GM12865 (cell line): ENCODE measurements at regions not wholly inside any gene's neighbourhood (a gene's known extent, or its start where the extent isn't known, plus 50 kb on each side); places are given as distances from the start of the nearest gene placed in this dataset.

ENCODE experiments used
- DNase-seq: peaks from one replicate; pipeline ENCODE4 v3.0.0; 2010; ENCODE audit warnings: low read depth
- H3K4me3 ChIP-seq: 2 replicates; pipeline ENCODE4 v1.5.1; 2011; ENCODE audit warnings: mild to moderate bottlenecking, low read depth, low read length, control low read depth
- TF ChIP-seq, protein P1 (sequence below): IDR thresholded peaks from 2 replicates; pipeline ENCODE4 v1.5.1; 2011; ENCODE audit warnings: low read length, control low read depth, low read depth, inconsistent platforms; ENCODE audit not compliant: insufficient read depth; ENCODE audit errors: missing control alignments

DNA sequence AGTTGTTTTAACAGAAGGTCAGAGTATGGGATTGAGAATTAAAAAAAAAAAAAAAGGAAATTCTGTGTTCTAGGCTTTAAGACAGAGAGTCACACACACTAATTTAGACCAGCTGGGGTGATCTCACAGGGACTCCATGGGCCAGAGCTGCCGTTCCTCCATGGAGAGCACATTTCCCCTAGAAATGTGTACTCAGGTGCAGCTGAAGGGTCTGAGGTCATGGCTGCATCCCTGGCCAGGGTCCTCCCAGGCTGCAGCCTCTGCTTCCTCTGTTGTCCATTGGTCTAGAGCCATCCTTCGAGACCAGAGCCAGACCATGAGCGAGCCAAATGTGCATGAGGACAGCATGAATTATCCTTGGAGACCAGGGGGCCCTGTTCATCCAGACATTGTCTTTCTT lies 190.1 kb upstream of the TNP1 start:
- TF ChIP-seq, protein P1, sequence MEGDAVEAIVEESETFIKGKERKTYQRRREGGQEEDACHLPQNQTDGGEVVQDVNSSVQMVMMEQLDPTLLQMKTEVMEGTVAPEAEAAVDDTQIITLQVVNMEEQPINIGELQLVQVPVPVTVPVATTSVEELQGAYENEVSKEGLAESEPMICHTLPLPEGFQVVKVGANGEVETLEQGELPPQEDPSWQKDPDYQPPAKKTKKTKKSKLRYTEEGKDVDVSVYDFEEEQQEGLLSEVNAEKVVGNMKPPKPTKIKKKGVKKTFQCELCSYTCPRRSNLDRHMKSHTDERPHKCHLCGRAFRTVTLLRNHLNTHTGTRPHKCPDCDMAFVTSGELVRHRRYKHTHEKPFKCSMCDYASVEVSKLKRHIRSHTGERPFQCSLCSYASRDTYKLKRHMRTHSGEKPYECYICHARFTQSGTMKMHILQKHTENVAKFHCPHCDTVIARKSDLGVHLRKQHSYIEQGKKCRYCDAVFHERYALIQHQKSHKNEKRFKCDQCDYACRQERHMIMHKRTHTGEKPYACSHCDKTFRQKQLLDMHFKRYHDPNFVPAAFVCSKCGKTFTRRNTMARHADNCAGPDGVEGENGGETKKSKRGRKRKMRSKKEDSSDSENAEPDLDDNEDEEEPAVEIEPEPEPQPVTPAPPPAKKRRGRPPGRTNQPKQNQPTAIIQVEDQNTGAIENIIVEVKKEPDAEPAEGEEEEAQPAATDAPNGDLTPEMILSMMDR, result no peak
- no peak for DNase-seq
- H3K4me3 ChIP-seq, result no peak overlapping the region

- DNase-seq, result no peak
- H3K4me3 ChIP-seq, result no peak overlapping the region
- TF ChIP-seq, protein P1, result no peak
These were observed 189.6 kb upstream of the TNP1 start for GRCh38 chr2:217049422-217049821.

DNA sequence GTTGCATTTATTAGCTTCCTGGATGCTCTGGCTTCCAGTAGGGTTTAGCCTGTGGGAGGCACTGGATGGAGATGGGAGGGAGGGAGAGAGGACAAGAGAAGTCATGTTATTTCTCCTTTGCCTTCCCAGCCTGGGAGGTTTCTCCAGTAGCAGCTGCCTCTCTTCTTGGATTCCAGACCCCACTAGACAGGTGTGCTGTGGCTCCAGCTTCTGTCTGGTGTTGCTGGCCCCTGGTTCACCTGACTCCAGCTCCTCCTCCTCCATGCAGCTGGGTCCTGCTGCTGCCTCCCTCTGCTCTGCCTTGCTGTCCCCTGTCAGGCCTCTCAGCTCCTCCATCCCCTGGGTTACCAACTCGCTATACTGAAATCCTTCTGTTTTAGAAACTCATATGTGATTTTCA lies 188.9 kb upstream of the TNP1 start:
- H3K4me3 ChIP-seq, result no peak overlapping the region
- DNase-seq, result no peak
- TF ChIP-seq, protein P1, result no peak

GRCh38 chr2:217047631-217048030 lies 187.8 kb upstream of the TNP1 start:
- no peak for DNase-seq
- H3K4me3 ChIP-seq, result no peak overlapping the region
- TF ChIP-seq, protein P1, result no peak

DNA sequence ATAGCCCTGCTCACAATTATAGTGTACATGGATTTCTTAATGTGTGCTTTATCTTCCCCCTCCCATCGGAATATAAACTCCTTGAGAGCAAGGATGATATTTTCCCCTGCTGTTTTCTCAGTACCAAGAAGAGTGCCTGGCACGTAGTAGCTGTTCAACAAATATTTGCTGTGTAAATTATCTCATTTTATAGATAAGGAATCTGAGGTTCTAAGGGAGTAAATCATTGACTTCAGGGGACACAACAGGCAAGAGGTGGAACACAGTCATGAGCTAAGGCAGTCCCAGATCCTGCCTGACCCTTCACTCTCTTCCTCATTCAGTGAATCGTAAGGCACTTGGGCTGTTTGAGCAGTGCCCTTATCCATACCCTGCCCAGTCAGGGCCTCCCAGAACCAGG lies 187.3 kb upstream of the TNP1 start:
- DNase-seq, result no peak
- TF ChIP-seq, protein P1, result no peak
- no peak overlapping the region for H3K4me3 ChIP-seq

GRCh38 chr2:217045700-217046475 lies 186.0 kb upstream of the TNP1 start:
- no peak overlapping the region for H3K4me3 ChIP-seq
- TF ChIP-seq, protein P1, result no peak
- no peak for DNase-seq

DNA sequence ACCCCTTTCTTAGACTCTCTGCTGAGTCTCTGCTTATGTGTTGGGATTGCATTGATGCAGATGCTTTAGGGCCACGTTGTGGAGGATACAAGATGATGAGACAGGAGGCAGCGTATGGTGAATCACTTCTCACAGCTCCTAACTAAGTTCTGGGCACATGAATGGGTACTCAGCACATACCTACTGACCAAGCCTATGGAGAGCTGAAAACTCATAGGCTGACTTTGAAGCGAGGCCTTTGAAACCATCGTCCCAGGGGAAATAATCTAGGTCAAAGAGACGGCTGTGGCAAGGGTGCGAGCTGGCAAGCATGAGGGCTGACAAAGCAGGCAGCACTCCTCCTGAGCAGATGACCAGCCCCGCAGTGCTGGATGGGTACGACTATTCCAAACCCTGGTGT lies 180.2 kb upstream of the TNP1 start:
- no peak for DNase-seq
- no peak overlapping the region for H3K4me3 ChIP-seq
- TF ChIP-seq, protein P1, result no peak
